HS-27A (cell line): ENCODE measurements at regions not wholly inside any gene's neighbourhood (a gene's known extent, or its start where the extent isn't known, plus 50 kb on each side); places are given as distances from the start of the nearest gene placed in this dataset.

Source experiments
- DNase-seq: peaks from one replicate; pipeline ENCODE4 v3.0.0-alpha.2; 2012; ENCODE audit warnings: low read depth, missing footprints

GRCh38 chr10:21172930-21173801 lies 276.1 kb upstream of the NEBL start:
- DNase-seq = no peak

GRCh38 chr10:21172542-21172929 lies 275.4 kb upstream of the NEBL start:
- no peak for DNase-seq

GRCh38 chr10:21171936-21172541 lies 274.9 kb upstream of the NEBL start:
- DNase-seq = no peak

GRCh38 chr10:21171197-21171935 lies 274.3 kb upstream of the NEBL start:
- no peak for DNase-seq

GRCh38 chr10:21170216-21170615 lies 273.1 kb upstream of the NEBL start:
- no peak for DNase-seq

DNA sequence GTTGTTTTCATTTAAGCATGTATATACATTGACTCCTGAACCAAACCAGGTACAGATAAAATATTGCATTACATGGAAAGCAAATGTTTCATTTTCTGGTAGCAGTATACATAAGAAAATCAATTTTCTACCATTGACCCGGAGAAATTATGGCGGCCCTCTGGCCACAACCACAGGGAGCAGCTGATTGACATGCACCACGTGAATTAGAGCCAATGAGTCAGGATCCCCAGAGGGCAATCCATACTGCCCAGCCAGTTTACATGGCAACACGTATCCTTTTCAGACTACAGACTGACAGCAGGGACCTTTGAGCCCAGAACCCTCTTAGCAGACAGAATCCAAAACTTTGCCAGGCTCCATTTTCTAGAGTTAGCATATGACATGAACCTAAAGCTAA lies 272.2 kb upstream of the NEBL start:
- no peak for DNase-seq

- DNase-seq = no peak
Measured at GRCh38 chr10:21167288-21168010, 270.3 kb upstream of the NEBL start.

DNA sequence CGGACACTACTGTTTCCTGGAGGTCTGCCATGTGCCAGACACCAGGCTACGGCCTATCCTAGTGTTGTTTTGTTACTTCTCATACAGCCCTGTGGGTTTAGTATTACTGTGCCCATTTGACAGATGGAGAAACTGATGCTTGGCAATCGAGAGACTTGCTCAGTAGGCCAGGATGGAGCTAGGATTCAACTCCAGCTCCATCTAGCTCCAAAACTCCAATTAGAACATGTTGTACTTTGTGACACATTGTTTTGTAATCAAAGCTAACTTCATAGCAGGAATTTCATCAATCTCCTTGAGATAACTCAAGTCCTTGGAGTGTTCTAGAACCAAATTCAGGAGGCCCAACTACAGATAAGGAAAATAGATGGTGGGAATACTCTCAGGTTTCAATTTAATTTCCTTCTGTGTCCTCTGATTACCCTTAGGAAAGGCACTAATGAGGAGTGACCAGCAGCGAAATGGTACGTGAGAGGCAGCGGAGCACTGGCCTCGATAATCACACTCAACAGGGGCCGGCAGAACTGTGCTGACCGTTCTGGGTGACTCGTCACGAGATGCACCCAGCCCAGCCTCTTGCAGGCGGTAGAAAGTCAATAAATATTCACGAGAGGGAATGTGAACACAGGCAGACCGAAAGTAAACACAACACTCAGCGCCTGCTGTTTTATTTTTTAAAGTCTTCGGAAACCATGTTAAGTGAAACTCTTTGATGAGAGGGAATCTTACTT lies 269.6 kb upstream of the NEBL start:
- no peak for DNase-seq

GRCh38 chr10:21165489-21165888 lies 268.4 kb upstream of the NEBL start:
- DNase-seq = no peak

DNA sequence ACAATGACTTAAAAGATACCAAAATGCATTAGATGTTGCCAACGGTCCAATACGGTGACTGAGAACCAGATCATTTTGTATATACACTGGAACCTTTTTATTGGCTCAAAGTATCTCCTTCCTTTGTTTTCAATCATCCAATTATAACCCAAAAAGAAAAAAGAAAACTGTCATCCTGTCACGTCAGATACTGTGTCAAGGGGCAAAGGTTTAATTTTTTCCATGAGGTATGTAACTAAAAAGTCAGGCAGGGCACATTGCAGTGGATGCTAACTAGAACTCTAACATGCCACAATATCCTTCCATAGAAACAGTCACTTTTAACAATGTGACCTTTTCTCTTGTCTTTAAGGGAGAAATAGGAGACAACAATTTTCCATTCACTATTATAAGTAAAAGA lies 267.6 kb upstream of the NEBL start:
- no peak for DNase-seq

GRCh38 chr10:21162948-21163347 lies 265.8 kb upstream of the NEBL start:
- no peak for DNase-seq

GRCh38 chr10:21161647-21162046 lies 264.5 kb upstream of the NEBL start:
- DNase-seq = no peak

DNA sequence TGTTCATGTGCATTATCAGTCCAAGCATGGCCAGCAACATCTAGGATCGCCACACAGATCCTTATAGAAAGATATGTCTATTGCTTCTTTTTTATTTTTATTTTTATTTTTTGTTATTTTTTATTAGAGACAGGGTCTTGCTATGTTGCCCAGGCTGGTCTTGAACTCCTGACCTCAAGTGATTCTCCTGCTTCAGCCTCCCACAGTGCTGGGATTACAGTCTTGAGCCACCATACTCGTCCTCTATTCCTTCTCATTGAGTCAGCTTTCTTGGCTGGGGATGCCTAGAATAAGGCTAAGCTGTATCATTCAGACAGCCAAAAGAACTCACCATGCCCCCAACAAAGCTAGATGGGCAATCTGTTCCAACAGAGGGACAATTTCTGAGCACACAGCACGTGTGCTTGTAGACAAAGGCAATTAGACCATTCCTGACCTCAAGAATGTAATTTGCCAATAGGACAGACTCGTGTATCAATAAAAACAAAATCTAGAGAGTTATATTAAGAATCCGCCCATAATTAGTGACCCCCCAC lies 264.0 kb upstream of the NEBL start:
- no peak for DNase-seq

- DNase-seq = no peak
Measured at GRCh38 chr10:21160116-21160515, 263.0 kb upstream of the NEBL start.

DNA sequence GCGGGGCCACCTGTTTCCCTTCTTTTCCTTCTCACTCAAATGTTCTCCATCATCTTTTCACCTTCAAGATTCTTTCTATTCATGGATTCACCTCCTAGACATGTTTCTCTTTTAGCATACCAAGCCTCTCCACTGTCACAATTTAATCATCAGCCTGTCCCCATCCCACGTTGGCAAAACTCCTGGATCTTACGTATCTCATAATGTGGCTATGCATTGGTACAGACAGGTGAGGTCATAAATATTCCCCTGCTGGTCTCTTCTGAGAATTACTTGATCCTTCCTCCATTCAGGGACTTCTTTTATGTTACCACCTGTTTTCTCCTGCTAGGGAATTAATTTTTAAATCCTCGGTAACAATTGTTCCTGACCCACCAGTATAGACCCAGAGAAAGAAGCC lies 262.6 kb upstream of the NEBL start:
- DNase-seq = no peak

GRCh38 chr10:21158301-21158700 lies 261.2 kb upstream of the NEBL start:
- DNase-seq = no peak

GRCh38 chr10:21157664-21158063 lies 260.6 kb upstream of the NEBL start:
- no peak for DNase-seq

- DNase-seq = no peak
Measured at GRCh38 chr10:21150166-21150565, 253.1 kb upstream of the NEBL start.

GRCh38 chr10:21146436-21146789 lies 249.3 kb upstream of the NEBL start:
- no peak for DNase-seq

GRCh38 chr10:21145751-21146435 lies 248.8 kb upstream of the NEBL start:
- no peak for DNase-seq

DNA sequence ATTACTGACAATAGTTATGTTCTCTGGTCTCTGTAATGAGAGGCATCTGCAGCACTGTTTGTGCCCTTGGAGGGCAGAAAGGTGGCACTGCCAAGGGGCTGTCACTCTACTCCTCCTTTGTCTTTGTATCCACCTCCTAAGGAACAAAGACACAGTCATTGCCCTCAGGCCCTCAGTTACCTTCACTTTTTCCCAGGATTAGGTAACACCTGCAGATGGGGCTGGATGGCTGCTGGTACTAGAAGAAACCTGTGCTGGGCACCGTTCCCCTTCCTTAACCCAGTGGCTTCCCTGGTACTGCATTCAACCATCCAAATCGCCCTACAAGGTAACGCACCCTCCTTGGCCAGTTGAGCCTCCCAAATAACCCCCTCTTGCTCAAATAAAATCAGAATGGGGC lies 246.9 kb upstream of the NEBL start:
- DNase-seq = no peak
